ENCODE measurements at regions not wholly inside any gene's neighbourhood (a gene's known extent, or its start where the extent isn't known, plus 50 kb on each side); places are given as distances from the start of the nearest gene placed in this dataset.

DNA sequence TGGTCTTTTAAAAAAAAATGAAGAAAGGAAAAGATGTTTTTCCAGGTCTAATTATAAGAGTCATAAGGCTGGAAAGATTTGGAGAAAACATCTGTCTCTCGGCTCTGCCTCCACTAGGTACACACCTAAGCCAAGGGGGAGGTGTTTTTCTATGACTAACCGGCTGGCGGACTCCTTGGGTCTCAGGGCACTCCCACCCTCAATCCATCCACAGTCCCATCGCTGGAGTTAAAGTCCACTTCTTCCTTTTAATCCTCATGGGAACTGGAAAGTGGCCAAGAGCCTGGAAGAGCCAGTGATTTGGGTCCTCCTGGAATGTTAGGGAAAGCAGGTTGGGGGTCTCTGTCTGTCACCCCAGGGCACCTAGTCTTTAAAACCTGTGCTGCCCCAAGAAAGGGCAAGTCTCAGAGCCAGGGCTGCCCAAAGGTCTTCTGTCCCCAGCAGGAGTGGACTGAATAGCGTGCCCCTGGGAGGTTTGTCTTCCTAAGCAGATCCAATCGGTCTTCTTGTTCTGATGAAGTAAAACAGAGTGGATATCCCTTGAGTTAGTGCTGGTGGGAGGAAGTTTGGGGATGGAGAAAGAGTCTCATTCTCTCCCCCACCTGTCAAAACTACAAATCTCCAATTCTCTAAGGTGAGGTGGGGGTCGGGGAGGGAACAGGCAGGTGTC, 66.4 kb downstream of the MCFD2 start:
- no peak overlapping the region for H3K27ac ChIP-seq (ENCODE audit: extremely low read length, insufficient read depth, low read length)
- H3K9me3 ChIP-seq (ENCODE audit: low read length), result no peaks in the 10 kb centered on the region
- CTCF ChIA-PET (ENCODE audit: low intra/inter-chr PET ratio, low total read pairs), result no interaction called here
- H3K27me3 ChIP-seq (ENCODE audit: control insufficient read depth in 1 of 2, insufficient read depth in 2 of 2, low read length in 2 of 2), result peaks cover 3 to 63% of the 10 kb centered on the region in 2 experiments
- no peaks in the 10 kb centered on the region for H3K36me3 ChIP-seq (replicated peaks in 1 of 2; ENCODE audit: control insufficient read depth in 1 of 2, insufficient read depth in 2 of 2, low read length in 2 of 2)
- POLR2A ChIA-PET, result no interaction called here
- H3K4me2 ChIP-seq (ENCODE audit: low read depth, low read length), result peak overlapping the region; percentile 62
- BruUV-seq (replicated peaks), result no TSS peak
- in situ Hi-C loops (cut with HindIII; ENCODE audit: extremely low pct_ligation_motif_present, low pct_unique_long_range_greater_than_20kb) (no loop called here), intact Hi-C loops (cut with micrococcal nuclease; ENCODE audit: unreplicated experiment) (no loop called here)
- 0 out of 3 replicates have a peak, but pooled peaks have one; percentile 9 for ATAC-seq
- peak overlapping the region in 2 of 3 experiments; percentile 20 to 53; a peak in 2 of 6 replicates for H3K4me3 ChIP-seq (replicated peaks in 1 of 3; ENCODE audit: insufficient read depth in 1 of 3, low read depth in 2 of 3, low read length in 3 of 3)
- no peak overlapping the region for H3K9ac ChIP-seq (ENCODE audit: insufficient read depth, low read depth, low read length)
- WGBS (ENCODE audit: low lambda C conversion rate), result 8% methylated on average over 7 of the region's 7 CpGs
- DNase-seq (ENCODE audit: low spot score), result peak; percentile 38
- peak; percentile 42 for FAIRE-seq
- peaks cover 59% of the 10 kb centered on the region for H3K4me1 ChIP-seq (ENCODE audit: insufficient read depth, low read length)
- H2AFZ ChIP-seq (ENCODE audit: low read length), result no peak overlapping the region
- H3K79me2 ChIP-seq (ENCODE audit: insufficient read depth, low read length), result no peaks in the 10 kb centered on the region
- H4K20me1 ChIP-seq (ENCODE audit: insufficient read depth, low read length), result no peaks in the 10 kb centered on the region
- TF ChIP-seq ZNF567 (CRISPR knock-in tag; IDR thresholded peaks at IDR 0.05; ENCODE audit: borderline replicate concordance) (no peak), KDM2A (CRISPR knock-in tag; IDR thresholded peaks at IDR 0.05; ENCODE audit: borderline replicate concordance, low read depth) (0 out of 2 replicates have a peak, but pooled peaks have one; percentile 5), HNF4A (CRISPR knock-in tag; IDR thresholded peaks at IDR 0.05) (peak; percentile 28; the same call in 1 of the 2 replicates)
- TF ChIP-seq, protein P1, sequence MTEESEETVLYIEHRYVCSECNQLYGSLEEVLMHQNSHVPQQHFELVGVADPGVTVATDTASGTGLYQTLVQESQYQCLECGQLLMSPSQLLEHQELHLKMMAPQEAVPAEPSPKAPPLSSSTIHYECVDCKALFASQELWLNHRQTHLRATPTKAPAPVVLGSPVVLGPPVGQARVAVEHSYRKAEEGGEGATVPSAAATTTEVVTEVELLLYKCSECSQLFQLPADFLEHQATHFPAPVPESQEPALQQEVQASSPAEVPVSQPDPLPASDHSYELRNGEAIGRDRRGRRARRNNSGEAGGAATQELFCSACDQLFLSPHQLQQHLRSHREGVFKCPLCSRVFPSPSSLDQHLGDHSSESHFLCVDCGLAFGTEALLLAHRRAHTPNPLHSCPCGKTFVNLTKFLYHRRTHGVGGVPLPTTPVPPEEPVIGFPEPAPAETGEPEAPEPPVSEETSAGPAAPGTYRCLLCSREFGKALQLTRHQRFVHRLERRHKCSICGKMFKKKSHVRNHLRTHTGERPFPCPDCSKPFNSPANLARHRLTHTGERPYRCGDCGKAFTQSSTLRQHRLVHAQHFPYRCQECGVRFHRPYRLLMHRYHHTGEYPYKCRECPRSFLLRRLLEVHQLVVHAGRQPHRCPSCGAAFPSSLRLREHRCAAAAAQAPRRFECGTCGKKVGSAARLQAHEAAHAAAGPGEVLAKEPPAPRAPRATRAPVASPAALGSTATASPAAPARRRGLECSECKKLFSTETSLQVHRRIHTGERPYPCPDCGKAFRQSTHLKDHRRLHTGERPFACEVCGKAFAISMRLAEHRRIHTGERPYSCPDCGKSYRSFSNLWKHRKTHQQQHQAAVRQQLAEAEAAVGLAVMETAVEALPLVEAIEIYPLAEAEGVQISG (CRISPR knock-in tag; IDR thresholded peaks at IDR 0.05), result no peak
- TF ChIP-seq, protein P2, sequence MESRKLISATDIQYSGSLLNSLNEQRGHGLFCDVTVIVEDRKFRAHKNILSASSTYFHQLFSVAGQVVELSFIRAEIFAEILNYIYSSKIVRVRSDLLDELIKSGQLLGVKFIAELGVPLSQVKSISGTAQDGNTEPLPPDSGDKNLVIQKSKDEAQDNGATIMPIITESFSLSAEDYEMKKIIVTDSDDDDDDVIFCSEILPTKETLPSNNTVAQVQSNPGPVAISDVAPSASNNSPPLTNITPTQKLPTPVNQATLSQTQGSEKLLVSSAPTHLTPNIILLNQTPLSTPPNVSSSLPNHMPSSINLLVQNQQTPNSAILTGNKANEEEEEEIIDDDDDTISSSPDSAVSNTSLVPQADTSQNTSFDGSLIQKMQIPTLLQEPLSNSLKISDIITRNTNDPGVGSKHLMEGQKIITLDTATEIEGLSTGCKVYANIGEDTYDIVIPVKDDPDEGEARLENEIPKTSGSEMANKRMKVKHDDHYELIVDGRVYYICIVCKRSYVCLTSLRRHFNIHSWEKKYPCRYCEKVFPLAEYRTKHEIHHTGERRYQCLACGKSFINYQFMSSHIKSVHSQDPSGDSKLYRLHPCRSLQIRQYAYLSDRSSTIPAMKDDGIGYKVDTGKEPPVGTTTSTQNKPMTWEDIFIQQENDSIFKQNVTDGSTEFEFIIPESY (CRISPR knock-in tag; IDR thresholded peaks at IDR 0.05), result no peak
- TF ChIP-seq, protein P3, sequence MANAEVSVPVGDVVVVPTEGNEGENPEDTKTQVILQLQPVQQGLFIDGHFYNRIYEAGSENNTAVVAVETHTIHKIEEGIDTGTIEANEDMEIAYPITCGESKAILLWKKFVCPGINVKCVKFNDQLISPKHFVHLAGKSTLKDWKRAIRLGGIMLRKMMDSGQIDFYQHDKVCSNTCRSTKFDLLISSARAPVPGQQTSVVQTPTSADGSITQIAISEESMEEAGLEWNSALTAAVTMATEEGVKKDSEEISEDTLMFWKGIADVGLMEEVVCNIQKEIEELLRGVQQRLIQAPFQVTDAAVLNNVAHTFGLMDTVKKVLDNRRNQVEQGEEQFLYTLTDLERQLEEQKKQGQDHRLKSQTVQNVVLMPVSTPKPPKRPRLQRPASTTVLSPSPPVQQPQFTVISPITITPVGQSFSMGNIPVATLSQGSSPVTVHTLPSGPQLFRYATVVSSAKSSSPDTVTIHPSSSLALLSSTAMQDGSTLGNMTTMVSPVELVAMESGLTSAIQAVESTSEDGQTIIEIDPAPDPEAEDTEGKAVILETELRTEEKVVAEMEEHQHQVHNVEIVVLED (CRISPR knock-in tag; IDR thresholded peaks at IDR 0.05; ENCODE audit: borderline replicate concordance), result no peak

All from HepG2 (cell line).